ENCODE measurements at regions not wholly inside any gene's neighbourhood (a gene's known extent, or its start where the extent isn't known, plus 50 kb on each side); places are given as distances from the start of the nearest gene placed in this dataset.

DNA sequence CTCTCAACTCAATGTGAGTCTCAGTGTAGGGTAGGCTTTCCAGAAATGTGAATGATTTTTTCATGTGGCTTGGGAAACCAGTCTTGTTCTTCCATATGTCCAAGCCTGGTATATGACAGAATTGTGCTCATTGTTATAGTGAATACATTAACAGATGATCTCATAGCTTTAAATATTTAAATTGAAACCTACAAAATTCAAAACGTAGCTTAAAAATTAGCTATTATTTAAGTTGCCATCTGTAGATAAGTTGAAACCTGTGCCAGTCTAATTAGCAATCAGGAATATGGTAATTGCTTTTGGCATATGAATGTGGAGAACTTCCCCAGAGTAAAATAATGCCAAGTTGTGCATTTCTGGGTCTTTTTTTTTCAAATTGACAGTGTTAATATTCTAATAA lies 891.6 kb upstream of the SEL1L start:
- TF ChIP-seq, protein P1, sequence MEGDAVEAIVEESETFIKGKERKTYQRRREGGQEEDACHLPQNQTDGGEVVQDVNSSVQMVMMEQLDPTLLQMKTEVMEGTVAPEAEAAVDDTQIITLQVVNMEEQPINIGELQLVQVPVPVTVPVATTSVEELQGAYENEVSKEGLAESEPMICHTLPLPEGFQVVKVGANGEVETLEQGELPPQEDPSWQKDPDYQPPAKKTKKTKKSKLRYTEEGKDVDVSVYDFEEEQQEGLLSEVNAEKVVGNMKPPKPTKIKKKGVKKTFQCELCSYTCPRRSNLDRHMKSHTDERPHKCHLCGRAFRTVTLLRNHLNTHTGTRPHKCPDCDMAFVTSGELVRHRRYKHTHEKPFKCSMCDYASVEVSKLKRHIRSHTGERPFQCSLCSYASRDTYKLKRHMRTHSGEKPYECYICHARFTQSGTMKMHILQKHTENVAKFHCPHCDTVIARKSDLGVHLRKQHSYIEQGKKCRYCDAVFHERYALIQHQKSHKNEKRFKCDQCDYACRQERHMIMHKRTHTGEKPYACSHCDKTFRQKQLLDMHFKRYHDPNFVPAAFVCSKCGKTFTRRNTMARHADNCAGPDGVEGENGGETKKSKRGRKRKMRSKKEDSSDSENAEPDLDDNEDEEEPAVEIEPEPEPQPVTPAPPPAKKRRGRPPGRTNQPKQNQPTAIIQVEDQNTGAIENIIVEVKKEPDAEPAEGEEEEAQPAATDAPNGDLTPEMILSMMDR (IDR thresholded peaks at IDR 0.05): no peak
- no peak for TF ChIP-seq POLR2A (IDR thresholded peaks at IDR 0.05)
- no peak for TF ChIP-seq EP300 (IDR thresholded peaks at IDR 0.05)
- Histone ChIP-seq H3K27ac (no peak overlapping the region), H3K36me3 (no peaks in the 10 kb centered on the region), H3K9me3 (no peaks in the 10 kb centered on the region), H3K4me3 (no peak overlapping the region), H3K27me3 (no peaks in the 10 kb centered on the region), H3K4me1 (ENCODE audit: insufficient read depth) (no peaks in the 10 kb centered on the region)
- WGBS, 3 donors: 58 to 73% (median 63%) methylated on average over 1 of the region's 1 CpG
- no peak for DNase-seq
- intact Hi-C loops (cut with DNase I): no loop called here

GRCh38 chr14:82431031-82431430 lies 897.4 kb upstream of the SEL1L start:
- Histone ChIP-seq H3K27me3 (no peaks in the 10 kb centered on the region), H3K27ac (no peak overlapping the region), H3K4me1 (ENCODE audit: insufficient read depth) (no peaks in the 10 kb centered on the region), H3K36me3 (no peaks in the 10 kb centered on the region), H3K9me3 (no peaks in the 10 kb centered on the region), H3K4me3 (no peak overlapping the region)
- no peak for DNase-seq
- intact Hi-C loops (cut with DNase I): no loop called here
- TF ChIP-seq POLR2A (IDR thresholded peaks at IDR 0.05) (no peak), EP300 (IDR thresholded peaks at IDR 0.05) (no peak)
- TF ChIP-seq, protein P1 (IDR thresholded peaks at IDR 0.05): no peak

GRCh38 chr14:82432301-82433105 lies 898.9 kb upstream of the SEL1L start:
- no peaks in the 10 kb centered on the region for H3K27me3 ChIP-seq
- no peak overlapping the region for H3K4me3 ChIP-seq
- TF ChIP-seq, protein P1 (IDR thresholded peaks at IDR 0.05): no peak
- no peak for TF ChIP-seq EP300 (IDR thresholded peaks at IDR 0.05)
- no peak for TF ChIP-seq POLR2A (IDR thresholded peaks at IDR 0.05)
- intact Hi-C loops (cut with DNase I): no loop called here
- H3K36me3 ChIP-seq: no peaks in the 10 kb centered on the region
- no peaks in the 10 kb centered on the region for H3K9me3 ChIP-seq
- 76 to 83% (median 81%) methylated on average over 3 of the region's 3 CpGs for WGBS, 3 donors
- no peak for DNase-seq
- no peaks in the 10 kb centered on the region for H3K4me1 ChIP-seq (ENCODE audit: insufficient read depth)
- no peak overlapping the region for H3K27ac ChIP-seq

- TF ChIP-seq EP300 (IDR thresholded peaks at IDR 0.05): no peak
- TF ChIP-seq, protein P1 (IDR thresholded peaks at IDR 0.05): no peak
- TF ChIP-seq POLR2A (IDR thresholded peaks at IDR 0.05): no peak
- Histone ChIP-seq H3K4me3 (no peak overlapping the region), H3K9me3 (no peaks in the 10 kb centered on the region), H3K36me3 (no peaks in the 10 kb centered on the region), H3K4me1 (ENCODE audit: insufficient read depth) (no peaks in the 10 kb centered on the region), H3K27ac (no peak overlapping the region), H3K27me3 (no peaks in the 10 kb centered on the region)
- 88 to 94% (median 93%) methylated on average over 2 of the region's 2 CpGs for WGBS, 3 donors
- no peak for DNase-seq
- intact Hi-C loops (cut with DNase I): no loop called here
Observed at GRCh38 chr14:82438436-82438835, 904.8 kb upstream of the SEL1L start.

Data from ovary (tissue), 7 donors.